HepG2 (cell line): ENCODE measurements at regions not wholly inside any gene's neighbourhood (a gene's known extent, or its start where the extent isn't known, plus 50 kb on each side); places are given as distances from the start of the nearest gene placed in this dataset.

Experiments used
- ATAC-seq: fragments of 200-7000 bp; cut with Tn5 transposase; 3 replicates; pipeline ENCODE4 v1.9.1; 2020; ENCODE audit warnings: mild to moderate bottlenecking, moderate library complexity
- BruUV-seq: library from RNA; stranded (reverse); fragments of 400-500 nt; replicated peaks from 2 replicates; lab custom pipeline; 2021; lab: Mats Ljungman, UMichigan
- CTCF ChIA-PET: fragments of 300-600 bp; formaldehyde crosslinking; extraction: SDS; loops from one replicate; lab custom pipeline; 2021; ENCODE audit warnings: low total read pairs, inconsistent platforms, low intra/inter-chr PET ratio; lab: Yijun Ruan, JAX
- POLR2A ChIA-PET: fragments of 350-600 bp; sonication (Branson Sonifier 250); formaldehyde crosslinking; loops from one replicate; lab custom pipeline; 2020; ENCODE audit warnings: antibody characterized with exemption, inconsistent platforms; lab: Yijun Ruan, JAX
- DNase-seq: peaks from one replicate; pipeline ENCODE4 v3.0.0-alpha.2; 2015; ENCODE audit warnings: low spot score
- FAIRE-seq: peaks from 3 replicates; lab custom pipeline; 2011; peaks lifted over from hg19 to GRCh38; lab: Jason Lieb, UNC
- H2AFZ ChIP-seq: one replicate; pipeline ENCODE4 v1.6.1; 2011; ENCODE audit warnings: low read length, inconsistent platforms
- H3K27ac ChIP-seq: fragments of 300-600 bp; 3 replicates; pipeline ENCODE4 v1.8.0; 2011; ENCODE audit warnings: mixed run types, mild to moderate bottlenecking, mixed read lengths, low read length, inconsistent platforms; ENCODE audit not compliant: insufficient read depth; ENCODE audit errors: extremely low read length
- H3K27me3 ChIP-seq, 2 experiments: fragments of 200-600 bp in 1 of 2; 2 replicates in 1 of 2; 3 replicates in 1 of 2; pipeline versions ENCODE4 v1.6.0 to v1.8.0; 2011; ENCODE audit warnings: low read length in 2 of 2, mild to moderate bottlenecking in 2 of 2, moderate library complexity in 2 of 2, inconsistent platforms in 1 of 2; ENCODE audit not compliant: insufficient read depth in 2 of 2, control insufficient read depth in 1 of 2
- H3K36me3 ChIP-seq, 2 experiments: fragments of 200-600 bp in 1 of 2; replicated peaks in 1 of 2; 2 replicates in 1 of 2; 3 replicates in 1 of 2; pipeline versions ENCODE4 v1.5.1 to v1.8.0; 2011; ENCODE audit warnings: low read length in 2 of 2, inconsistent platforms in 1 of 2; ENCODE audit not compliant: insufficient read depth in 2 of 2, control insufficient read depth in 1 of 2
- H3K4me1 ChIP-seq: 2 replicates; pipeline ENCODE4 v1.5.1; 2012; ENCODE audit warnings: low read length, inconsistent platforms; ENCODE audit not compliant: insufficient read depth
- H3K4me2 ChIP-seq: 2 replicates; pipeline ENCODE4 v1.6.0; 2011; ENCODE audit warnings: low read depth, low read length, inconsistent platforms
- H3K4me3 ChIP-seq, 3 experiments: fragments of 200-600 bp in 1 of 3; sonication (generic), shearing (Covaris generic) in 1 of 3; replicated peaks in 1 of 3; 2 replicates each; pipeline ENCODE4 v1.5.1; 2011 to 2016; ENCODE audit warnings: low read length in 3 of 3, inconsistent platforms in 2 of 3, low read depth in 2 of 3, mild to moderate bottlenecking in 2 of 3, control low read depth in 1 of 3, mixed read lengths in 1 of 3; ENCODE audit not compliant: insufficient read depth in 1 of 3
- H3K79me2 ChIP-seq: one replicate; pipeline ENCODE4 v1.6.1; 2011; ENCODE audit warnings: low read length, inconsistent platforms; ENCODE audit not compliant: insufficient read depth
- H3K9ac ChIP-seq: 2 replicates; pipeline ENCODE4 v1.6.0; 2011; ENCODE audit warnings: mild to moderate bottlenecking, low read depth, low read length, inconsistent platforms; ENCODE audit not compliant: insufficient read depth
- H3K9me3 ChIP-seq: 2 replicates; pipeline ENCODE4 v1.5.1; 2012; ENCODE audit warnings: mild to moderate bottlenecking, low read length
- H4K20me1 ChIP-seq: 2 replicates; pipeline ENCODE4 v1.6.0; 2011; ENCODE audit warnings: inconsistent platforms, mild to moderate bottlenecking, low read length, moderate library complexity; ENCODE audit not compliant: insufficient read depth
- AFF4 ChIP-seq: sonication (generic); formaldehyde crosslinking; IDR thresholded peaks from 2 replicates; pipeline ENCODE4 v1.4.0; 2020; ENCODE audit warnings: missing genetic modification reagents
- KLF15 ChIP-seq: sonication (generic); formaldehyde crosslinking; IDR thresholded peaks from 2 replicates; pipeline ENCODE4 v1.8.1; 2023; ENCODE audit warnings: borderline replicate concordance, mild to moderate bottlenecking, inconsistent platforms, missing genetic modification reagents, mixed read lengths
- LRRFIP1 ChIP-seq: sonication (generic); formaldehyde crosslinking; conservative IDR thresholded peaks from 2 replicates; pipeline ENCODE4 v1.4.0; 2020; ENCODE audit warnings: missing genetic modification reagents
- TAF15 ChIP-seq: fragments of 200-400 bp; formaldehyde crosslinking; IDR thresholded peaks from one replicate; pipeline ENCODE4 v1.6.1; 2018; ENCODE audit warnings: mild to moderate bottlenecking, low read depth, low read length; ENCODE audit not compliant: poor library complexity, severe bottlenecking
- XRCC5 ChIP-seq: fragments of 200-400 bp; formaldehyde crosslinking; optimal IDR thresholded peaks from 2 replicates; pipeline ENCODE3; 2017; ENCODE audit warnings: mild to moderate bottlenecking, low read length
- ZFP82 ChIP-seq: sonication (generic); formaldehyde crosslinking; IDR thresholded peaks from 2 replicates; pipeline ENCODE4 v1.5.1; 2020; ENCODE audit warnings: mild to moderate bottlenecking, missing genetic modification reagents, borderline replicate concordance
- ZNF703 ChIP-seq: sonication (generic); formaldehyde crosslinking; IDR thresholded peaks from 2 replicates; pipeline ENCODE4 v1.5.1; 2020; ENCODE audit warnings: missing genetic modification reagents, mild to moderate bottlenecking, moderate library complexity, borderline replicate concordance
- WGBS: methylation state at CpG from one replicate; pipeline ENCODE4 v1.1.6; 2017; ENCODE audit warnings: low lambda C conversion rate; 5-methylcytosine and 5-hydroxymethylcytosine counted together
- in situ Hi-C: cut with HindIII; loops from 2 replicates; pipeline ENCODE4 v1.10.0; 2017; ENCODE audit warnings: low pct_unique_long_range_greater_than_20kb; ENCODE audit not compliant: extremely low pct_ligation_motif_present
- intact Hi-C: fragments of 100-400 bp; cut with micrococcal nuclease; formaldehyde crosslinking; loops from one replicate; pipeline ENCODE4 v1.10.0; 2022; ENCODE audit not compliant: unreplicated experiment

DNA sequence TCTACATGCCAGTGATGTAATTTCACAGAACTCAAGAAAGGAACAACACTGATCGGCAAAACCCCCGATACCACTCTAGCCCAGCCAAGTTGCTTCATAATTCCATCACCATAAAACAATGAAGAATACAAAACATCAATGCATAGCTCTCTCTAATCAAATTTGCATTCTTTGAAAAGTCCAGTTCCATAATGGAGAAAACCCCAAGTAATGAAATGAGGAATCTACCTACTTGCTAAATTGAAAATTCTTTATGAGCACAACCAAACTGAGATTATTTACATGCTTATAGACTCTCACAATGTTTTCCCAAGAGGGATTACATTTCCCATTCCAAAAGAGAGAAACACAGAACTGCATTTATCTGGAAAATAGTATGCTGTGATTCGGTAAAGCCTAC, 186.5 kb downstream of the NR4A2 start:
- BruUV-seq: no TSS peak
- Histone ChIP-seq H3K27ac (no peak overlapping the region), H3K9ac (no peak overlapping the region), H3K79me2 (no peaks in the 10 kb centered on the region), H3K27me3 (no peaks in the 10 kb centered on the region), H2AFZ (no peak overlapping the region), H3K4me1 (no peaks in the 10 kb centered on the region), H3K36me3 (no peaks in the 10 kb centered on the region), H3K4me3 (no peak overlapping the region), H4K20me1 (no peaks in the 10 kb centered on the region), H3K4me2 (no peak overlapping the region), H3K9me3 (no peaks in the 10 kb centered on the region)
- FAIRE-seq (no peak), ATAC-seq (no peak), DNase-seq (no peak)
- intact Hi-C loops (no loop called here), in situ Hi-C loops (no loop called here)
- TF ChIP-seq AFF4 (CRISPR knock-in tag) (no peak), KLF15 (CRISPR knock-in tag) (no peak), ZNF703 (no peak), ZFP82 (CRISPR knock-in tag) (no peak), XRCC5 (no peak), TAF15 (no peak), LRRFIP1 (CRISPR knock-in tag) (no peak)
- POLR2A ChIA-PET: no interaction called here
- 57% methylated on average over 3 of the region's 3 CpGs for WGBS
- CTCF ChIA-PET: no interaction called here
